Ishikawa (cell line): ENCODE measurements at regions not wholly inside any gene's neighbourhood (a gene's known extent, or its start where the extent isn't known, plus 50 kb on each side); places are given as distances from the start of the nearest gene placed in this dataset.

Experiments used
- CEBPB ChIP-seq: IDR thresholded peaks from 2 replicates; pipeline ENCODE4 v1.6.1; 2012
- CREB1 ChIP-seq: IDR thresholded peaks from 2 replicates; pipeline ENCODE4 v1.6.1; 2012; ENCODE audit warnings: low read depth
- EGR1 ChIP-seq: IDR thresholded peaks from 2 replicates; pipeline ENCODE4 v1.6.1; 2012
- EP300 ChIP-seq: IDR thresholded peaks from 2 replicates; pipeline ENCODE4 v1.6.1; 2012; ENCODE audit warnings: borderline replicate concordance
- FOXM1 ChIP-seq: IDR thresholded peaks from 2 replicates; pipeline ENCODE4 v1.6.1; 2012; ENCODE audit warnings: low read depth, borderline replicate concordance
- NFIC ChIP-seq: IDR thresholded peaks from 2 replicates; pipeline ENCODE4 v1.6.1; 2012
- RAD21 ChIP-seq: IDR thresholded peaks from 2 replicates; pipeline ENCODE4 v1.6.1; 2012; ENCODE audit warnings: low read depth
- TAF1 ChIP-seq: IDR thresholded peaks from 2 replicates; pipeline ENCODE4 v1.6.1; 2012; ENCODE audit warnings: low read depth, mild to moderate bottlenecking
- TCF12 ChIP-seq: IDR thresholded peaks from 2 replicates; pipeline ENCODE4 v1.6.1; 2012; ENCODE audit warnings: low read depth
- TEAD4 ChIP-seq: IDR thresholded peaks from 2 replicates; pipeline ENCODE4 v1.6.1; 2012
- YY1 ChIP-seq: IDR thresholded peaks from 2 replicates; pipeline ENCODE4 v1.6.1; 2012; ENCODE audit warnings: low read depth
- ZBTB7A ChIP-seq: IDR thresholded peaks from 2 replicates; pipeline ENCODE4 v1.6.1; 2012; ENCODE audit warnings: low read depth
- TF ChIP-seq, protein P1 (sequence below): IDR thresholded peaks from 2 replicates; pipeline ENCODE4 v1.6.1; 2012
- TF ChIP-seq, protein P2 (sequence below): IDR thresholded peaks from 2 replicates; pipeline ENCODE4 v1.6.1; 2012
- TF ChIP-seq, protein P3 (sequence below): IDR thresholded peaks from 2 replicates; pipeline ENCODE4 v1.6.1; 2012; ENCODE audit warnings: low read depth, mild to moderate bottlenecking

DNA sequence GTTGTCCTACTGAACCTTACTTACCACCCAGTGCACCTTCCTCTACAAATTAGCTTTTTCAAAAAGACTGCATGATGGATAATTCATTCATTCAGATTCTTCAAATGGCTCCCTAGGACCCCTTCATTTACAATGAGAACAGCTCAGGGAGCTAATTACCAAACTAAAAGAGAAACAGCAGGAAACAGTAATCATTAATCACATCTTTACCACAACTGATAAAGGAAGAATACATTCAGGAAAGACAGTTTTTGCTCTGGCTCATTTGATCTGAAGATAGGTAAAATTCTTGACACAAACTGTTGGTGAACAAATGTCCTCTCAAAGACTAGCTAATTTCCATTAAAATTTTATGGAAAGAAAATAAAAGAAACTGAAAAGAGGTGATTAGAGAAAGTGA is 1652.7 kb upstream of the LRRTM3 start:
- no peak for TF ChIP-seq TCF12
- no peak for TF ChIP-seq EP300
- TF ChIP-seq, protein P1, sequence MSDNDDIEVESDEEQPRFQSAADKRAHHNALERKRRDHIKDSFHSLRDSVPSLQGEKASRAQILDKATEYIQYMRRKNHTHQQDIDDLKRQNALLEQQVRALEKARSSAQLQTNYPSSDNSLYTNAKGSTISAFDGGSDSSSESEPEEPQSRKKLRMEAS, result no peak
- no peak for TF ChIP-seq EGR1
- no peak for TF ChIP-seq YY1
- no peak for TF ChIP-seq FOXM1
- no peak for TF ChIP-seq CEBPB
- TF ChIP-seq TAF1, result no peak
- TF ChIP-seq ZBTB7A, result no peak
- TF ChIP-seq, protein P2, sequence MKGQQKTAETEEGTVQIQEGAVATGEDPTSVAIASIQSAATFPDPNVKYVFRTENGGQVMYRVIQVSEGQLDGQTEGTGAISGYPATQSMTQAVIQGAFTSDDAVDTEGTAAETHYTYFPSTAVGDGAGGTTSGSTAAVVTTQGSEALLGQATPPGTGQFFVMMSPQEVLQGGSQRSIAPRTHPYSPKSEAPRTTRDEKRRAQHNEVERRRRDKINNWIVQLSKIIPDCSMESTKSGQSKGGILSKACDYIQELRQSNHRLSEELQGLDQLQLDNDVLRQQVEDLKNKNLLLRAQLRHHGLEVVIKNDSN, result no peak
- no peak for TF ChIP-seq RAD21
- TF ChIP-seq, protein P3, sequence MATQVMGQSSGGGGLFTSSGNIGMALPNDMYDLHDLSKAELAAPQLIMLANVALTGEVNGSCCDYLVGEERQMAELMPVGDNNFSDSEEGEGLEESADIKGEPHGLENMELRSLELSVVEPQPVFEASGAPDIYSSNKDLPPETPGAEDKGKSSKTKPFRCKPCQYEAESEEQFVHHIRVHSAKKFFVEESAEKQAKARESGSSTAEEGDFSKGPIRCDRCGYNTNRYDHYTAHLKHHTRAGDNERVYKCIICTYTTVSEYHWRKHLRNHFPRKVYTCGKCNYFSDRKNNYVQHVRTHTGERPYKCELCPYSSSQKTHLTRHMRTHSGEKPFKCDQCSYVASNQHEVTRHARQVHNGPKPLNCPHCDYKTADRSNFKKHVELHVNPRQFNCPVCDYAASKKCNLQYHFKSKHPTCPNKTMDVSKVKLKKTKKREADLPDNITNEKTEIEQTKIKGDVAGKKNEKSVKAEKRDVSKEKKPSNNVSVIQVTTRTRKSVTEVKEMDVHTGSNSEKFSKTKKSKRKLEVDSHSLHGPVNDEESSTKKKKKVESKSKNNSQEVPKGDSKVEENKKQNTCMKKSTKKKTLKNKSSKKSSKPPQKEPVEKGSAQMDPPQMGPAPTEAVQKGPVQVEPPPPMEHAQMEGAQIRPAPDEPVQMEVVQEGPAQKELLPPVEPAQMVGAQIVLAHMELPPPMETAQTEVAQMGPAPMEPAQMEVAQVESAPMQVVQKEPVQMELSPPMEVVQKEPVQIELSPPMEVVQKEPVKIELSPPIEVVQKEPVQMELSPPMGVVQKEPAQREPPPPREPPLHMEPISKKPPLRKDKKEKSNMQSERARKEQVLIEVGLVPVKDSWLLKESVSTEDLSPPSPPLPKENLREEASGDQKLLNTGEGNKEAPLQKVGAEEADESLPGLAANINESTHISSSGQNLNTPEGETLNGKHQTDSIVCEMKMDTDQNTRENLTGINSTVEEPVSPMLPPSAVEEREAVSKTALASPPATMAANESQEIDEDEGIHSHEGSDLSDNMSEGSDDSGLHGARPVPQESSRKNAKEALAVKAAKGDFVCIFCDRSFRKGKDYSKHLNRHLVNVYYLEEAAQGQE, result no peak
- no peak for TF ChIP-seq CREB1
- no peak for TF ChIP-seq NFIC
- TF ChIP-seq TEAD4, result no peak

DNA sequence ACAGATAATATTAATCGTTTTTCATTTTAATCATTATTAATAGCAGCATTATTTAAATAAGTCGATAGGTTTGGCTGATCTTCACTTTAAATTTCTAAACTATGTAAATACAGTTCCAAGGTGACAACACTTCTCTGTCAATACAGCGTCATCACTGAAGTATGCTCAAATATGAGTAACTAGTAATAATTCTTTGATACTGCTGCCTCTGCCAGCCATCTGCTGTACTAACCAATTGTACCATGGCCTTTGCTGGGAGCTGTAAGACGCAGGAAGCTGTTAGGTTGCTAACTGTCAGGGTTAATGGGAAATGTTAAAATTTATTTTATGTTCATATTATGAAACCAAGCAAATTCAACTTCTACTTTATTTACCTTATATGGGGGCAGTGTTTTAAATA is 1650.5 kb upstream of the LRRTM3 start:
- TF ChIP-seq CEBPB (no peak), TAF1 (no peak), ZBTB7A (no peak), EP300 (no peak), CREB1 (no peak), RAD21 (no peak), TEAD4 (no peak), FOXM1 (no peak), NFIC (no peak)
- TF ChIP-seq, protein P1, result no peak
- TF ChIP-seq, protein P2, result no peak
- TF ChIP-seq, protein P3, result no peak

DNA sequence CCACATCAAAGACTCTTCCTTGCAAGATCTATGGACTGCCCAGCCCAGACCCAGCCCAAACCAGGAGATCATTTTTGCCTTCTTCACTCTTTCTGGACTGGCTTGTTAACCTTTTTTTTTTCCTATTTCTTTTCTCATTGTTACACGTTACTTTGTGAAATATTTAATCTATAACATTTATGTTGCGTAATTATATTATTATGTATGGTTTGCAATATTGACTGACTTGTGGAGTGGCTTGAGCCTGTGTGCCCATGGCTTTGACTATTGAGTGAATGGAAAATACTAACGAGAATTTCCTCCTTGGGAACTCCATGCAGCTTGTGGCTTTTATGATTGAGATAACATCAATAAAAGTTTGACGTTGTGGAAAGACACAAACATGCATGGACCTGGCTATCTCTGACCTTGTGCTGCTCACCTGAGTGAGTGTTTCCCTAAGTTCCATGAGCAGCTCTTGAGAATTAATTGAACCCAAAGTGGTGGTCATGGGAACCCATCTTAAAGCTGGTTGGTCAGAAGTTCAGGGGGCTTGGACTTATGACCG is 1641.3 kb upstream of the LRRTM3 start:
- TF ChIP-seq CREB1 (no peak), ZBTB7A (no peak)
- TF ChIP-seq, protein P1, result no peak
- TF ChIP-seq, protein P2, result no peak

DNA sequence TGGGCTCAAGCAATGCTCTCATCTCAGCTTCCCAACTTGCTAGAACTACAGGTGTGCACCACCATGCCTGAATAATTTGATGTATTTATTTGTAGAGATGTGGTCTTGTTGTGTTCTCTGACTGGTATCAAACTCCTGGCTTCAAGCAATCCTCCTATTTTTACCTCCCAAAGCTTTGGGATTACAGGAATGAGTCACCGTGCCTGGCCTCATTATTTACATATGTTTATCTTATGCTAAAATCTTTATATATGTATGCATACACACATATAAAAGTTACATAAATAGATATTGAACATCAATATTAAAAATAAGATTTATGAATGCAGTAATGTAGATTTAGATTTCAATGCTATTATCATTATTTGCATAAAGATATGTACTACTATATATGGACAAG is 1634.5 kb upstream of the LRRTM3 start:
- TF ChIP-seq, protein P1, result no peak
- TF ChIP-seq, protein P3, result no peak
- TF ChIP-seq ZBTB7A (no peak), EGR1 (no peak), FOXM1 (no peak), RAD21 (no peak)
